SK-N-SH treated with all-trans-retinoic acid at 6 μM for 48 hours (cell line): ENCODE measurements at regions not wholly inside any gene's neighbourhood (a gene's known extent, or its start where the extent isn't known, plus 50 kb on each side); places are given as distances from the start of the nearest gene placed in this dataset.
A peak's percentile ranks its signal among the peaks of the same experiment; 100 is the strongest.

ENCODE experiments used
- ATAC-seq: fragments of 200-7000 bp; cut with Tn5 transposase; 3 replicates; pipeline ENCODE4 v1.9.1; 2020; ENCODE audit warnings: mild to moderate bottlenecking, moderate library complexity
- ARNTL ChIP-seq: fragments of 450-650 bp; formaldehyde crosslinking; IDR thresholded peaks from 2 replicates; pipeline ENCODE4 v1.5.0; 2020; ENCODE audit warnings: low read depth, mild to moderate bottlenecking, moderate library complexity, borderline replicate concordance
- BACH2 ChIP-seq: fragments of 250-450 bp; sonication (Bioruptor Pico); IDR thresholded peaks from 2 replicates; pipeline ENCODE4 v1.9.0; 2021; ENCODE audit warnings: mild to moderate bottlenecking, borderline replicate concordance
- CREB5 ChIP-seq: fragments of 250-450 bp; sonication (Bioruptor Pico); IDR thresholded peaks from 2 replicates; pipeline ENCODE4 v1.5.1; 2020; ENCODE audit warnings: low read depth, mild to moderate bottlenecking, moderate library complexity
- CSDC2 ChIP-seq: fragments of 250-450 bp; sonication (Bioruptor Pico); IDR thresholded peaks from 2 replicates; pipeline ENCODE4 v1.5.0; 2020; ENCODE audit warnings: mild to moderate bottlenecking, moderate library complexity
- CSRNP3 ChIP-seq: fragments of 250-450 bp; sonication (Bioruptor Pico); IDR thresholded peaks from 2 replicates; pipeline ENCODE4 v1.5.1; 2021; ENCODE audit warnings: mild to moderate bottlenecking, moderate library complexity
- ESRRG ChIP-seq: fragments of 250-450 bp; sonication (Bioruptor Pico); IDR thresholded peaks from 2 replicates; pipeline ENCODE4 v1.6.1; 2021; ENCODE audit warnings: mild to moderate bottlenecking
- GLIS3 ChIP-seq: fragments of 250-450 bp; sonication (Bioruptor Pico); IDR thresholded peaks from 2 replicates; pipeline ENCODE4 v1.5.0; 2020; ENCODE audit warnings: mild to moderate bottlenecking, moderate library complexity
- ISL1 ChIP-seq: fragments of 250-450 bp; sonication (Bioruptor Pico); IDR thresholded peaks from 2 replicates; pipeline ENCODE4 v2.1.2; 2022; ENCODE audit warnings: mild to moderate bottlenecking, moderate library complexity
- OSR1 ChIP-seq: fragments of 250-450 bp; sonication (Bioruptor Pico); IDR thresholded peaks from 2 replicates; pipeline ENCODE4 v1.8.0; 2022; ENCODE audit warnings: moderate library complexity, mild to moderate bottlenecking, inconsistent platforms
- PATZ1 ChIP-seq: fragments of 250-450 bp; sonication (Bioruptor Pico); IDR thresholded peaks from 2 replicates; pipeline ENCODE4 v1.8.0; 2020; ENCODE audit warnings: mild to moderate bottlenecking, moderate library complexity, borderline replicate concordance
- POU6F1 ChIP-seq: fragments of 250-450 bp; sonication (Bioruptor Pico); IDR thresholded peaks from 2 replicates; pipeline ENCODE4 v1.8.0; 2021; ENCODE audit warnings: low read depth, mild to moderate bottlenecking, moderate library complexity, borderline replicate concordance
- PPARA ChIP-seq: fragments of 250-450 bp; sonication (Bioruptor Pico); IDR thresholded peaks from 2 replicates; pipeline ENCODE4 v1.5.0; 2020; ENCODE audit warnings: mild to moderate bottlenecking, borderline replicate concordance
- SNAI2 ChIP-seq: fragments of 250-450 bp; sonication (Bioruptor Pico); IDR thresholded peaks from 2 replicates; pipeline ENCODE4 v1.5.0; 2020; ENCODE audit warnings: mild to moderate bottlenecking, moderate library complexity
- TCF4 ChIP-seq: fragments of 250-450 bp; sonication (Bioruptor Pico); IDR thresholded peaks from 2 replicates; pipeline ENCODE4 v1.8.0; 2021; ENCODE audit warnings: mild to moderate bottlenecking, moderate library complexity, borderline replicate concordance
- TOX ChIP-seq: fragments of 250-450 bp; sonication (Bioruptor Pico); IDR thresholded peaks from 2 replicates; pipeline ENCODE4 v1.8.0; 2021; ENCODE audit warnings: mild to moderate bottlenecking, moderate library complexity, borderline replicate concordance
- TSHZ2 ChIP-seq: fragments of 250-450 bp; sonication (Bioruptor Pico); IDR thresholded peaks from 2 replicates; pipeline ENCODE4 v1.5.0; 2020; ENCODE audit warnings: mild to moderate bottlenecking, moderate library complexity
- ZC3H10 ChIP-seq: fragments of 250-450 bp; sonication (Bioruptor Pico); IDR thresholded peaks from 2 replicates; pipeline ENCODE4 v1.5.1; 2021; ENCODE audit warnings: mild to moderate bottlenecking, moderate library complexity
- ZFP3 ChIP-seq: fragments of 250-450 bp; sonication (Bioruptor Pico); IDR thresholded peaks from 2 replicates; pipeline ENCODE4 v1.5.0; 2020; ENCODE audit warnings: mild to moderate bottlenecking, moderate library complexity
- ZFP30 ChIP-seq: fragments of 450-650 bp; formaldehyde crosslinking; IDR thresholded peaks from 2 replicates; pipeline ENCODE4 v1.5.0; 2022; ENCODE audit warnings: mild to moderate bottlenecking, moderate library complexity
- ZNF565 ChIP-seq: fragments of 450-650 bp; formaldehyde crosslinking; conservative IDR thresholded peaks from 2 replicates; pipeline ENCODE4 v1.5.0; 2020; ENCODE audit warnings: low read depth, mild to moderate bottlenecking, moderate library complexity
- ZNF70 ChIP-seq: fragments of 450-650 bp; formaldehyde crosslinking; IDR thresholded peaks from 2 replicates; pipeline ENCODE4 v1.5.0; 2020; ENCODE audit warnings: mild to moderate bottlenecking, moderate library complexity
- ZNF8 ChIP-seq: fragments of 450-650 bp; formaldehyde crosslinking; IDR thresholded peaks from 2 replicates; pipeline ENCODE4 v1.5.0; 2020; ENCODE audit warnings: mild to moderate bottlenecking, moderate library complexity

GRCh38 chr3:189457631-189458412 is 173.4 kb upstream of the TP63 start:
- no peak for ATAC-seq
- no peak for TF ChIP-seq CSRNP3
- no peak for TF ChIP-seq TOX (CRISPR knock-in tag)
- TF ChIP-seq ISL1 (CRISPR knock-in tag): no peak
- TF ChIP-seq ZNF70 (CRISPR knock-in tag): no peak
- no peak for TF ChIP-seq CSDC2 (CRISPR knock-in tag)
- TF ChIP-seq ZC3H10 (CRISPR knock-in tag): no peak
- no peak for TF ChIP-seq PPARA (CRISPR knock-in tag)
- no peak for TF ChIP-seq ZNF565 (CRISPR knock-in tag)
- no peak for TF ChIP-seq ZFP3
- no peak for TF ChIP-seq SNAI2 (CRISPR knock-in tag)
- TF ChIP-seq PATZ1 (CRISPR knock-in tag): no peak
- TF ChIP-seq ZNF8 (CRISPR knock-in tag): no peak
- TF ChIP-seq, all 23 proteins: peak for 0

- no peak for ATAC-seq
- TF ChIP-seq BACH2: no peak
- TF ChIP-seq OSR1 (CRISPR knock-in tag): no peak
- TF ChIP-seq TCF4 (CRISPR knock-in tag): peak; percentile 63; the same call in 1 of the 2 replicates
- TF ChIP-seq, all 23 proteins: peak for 1
Measured at GRCh38 chr3:189458528-189458927, 172.7 kb upstream of the TP63 start.

- ATAC-seq: no peak
- TF ChIP-seq CREB5 (CRISPR knock-in tag): no peak
- no peak for TF ChIP-seq CSRNP3
- no peak for TF ChIP-seq ZFP3
- TF ChIP-seq ZNF70 (CRISPR knock-in tag): no peak
- TF ChIP-seq GLIS3: no peak
- TF ChIP-seq OSR1 (CRISPR knock-in tag): no peak
- TF ChIP-seq TCF4 (CRISPR knock-in tag): no peak
- no peak for TF ChIP-seq TOX (CRISPR knock-in tag)
- TF ChIP-seq ESRRG (CRISPR knock-in tag): no peak
- no peak for TF ChIP-seq ARNTL (CRISPR knock-in tag)
- no peak for TF ChIP-seq PATZ1 (CRISPR knock-in tag)
- no peak for TF ChIP-seq CSDC2 (CRISPR knock-in tag)
- TF ChIP-seq SNAI2 (CRISPR knock-in tag): no peak
- no peak for TF ChIP-seq TSHZ2 (CRISPR knock-in tag)
- no peak for TF ChIP-seq POU6F1 (CRISPR knock-in tag)
- no peak for TF ChIP-seq ZC3H10 (CRISPR knock-in tag)
- no peak for TF ChIP-seq ISL1 (CRISPR knock-in tag)
- no peak for TF ChIP-seq PPARA (CRISPR knock-in tag)
- TF ChIP-seq ZFP30: no peak
- TF ChIP-seq, all 23 proteins: peak for 0
Measured at GRCh38 chr3:189459231-189459630, 172.0 kb upstream of the TP63 start.
